CD4-positive, alpha-beta T cell treated with Interleukin-4 for 1 hour (primary cell): ENCODE measurements at regions not wholly inside any gene's neighbourhood (a gene's known extent, or its start where the extent isn't known, plus 50 kb on each side); places are given as distances from the start of the nearest gene placed in this dataset.

Source experiments
- DNase-seq, 2 donors: peaks; one replicate each; pipeline ENCODE4 v3.0.0-alpha.2; 2020 to 2022

DNA sequence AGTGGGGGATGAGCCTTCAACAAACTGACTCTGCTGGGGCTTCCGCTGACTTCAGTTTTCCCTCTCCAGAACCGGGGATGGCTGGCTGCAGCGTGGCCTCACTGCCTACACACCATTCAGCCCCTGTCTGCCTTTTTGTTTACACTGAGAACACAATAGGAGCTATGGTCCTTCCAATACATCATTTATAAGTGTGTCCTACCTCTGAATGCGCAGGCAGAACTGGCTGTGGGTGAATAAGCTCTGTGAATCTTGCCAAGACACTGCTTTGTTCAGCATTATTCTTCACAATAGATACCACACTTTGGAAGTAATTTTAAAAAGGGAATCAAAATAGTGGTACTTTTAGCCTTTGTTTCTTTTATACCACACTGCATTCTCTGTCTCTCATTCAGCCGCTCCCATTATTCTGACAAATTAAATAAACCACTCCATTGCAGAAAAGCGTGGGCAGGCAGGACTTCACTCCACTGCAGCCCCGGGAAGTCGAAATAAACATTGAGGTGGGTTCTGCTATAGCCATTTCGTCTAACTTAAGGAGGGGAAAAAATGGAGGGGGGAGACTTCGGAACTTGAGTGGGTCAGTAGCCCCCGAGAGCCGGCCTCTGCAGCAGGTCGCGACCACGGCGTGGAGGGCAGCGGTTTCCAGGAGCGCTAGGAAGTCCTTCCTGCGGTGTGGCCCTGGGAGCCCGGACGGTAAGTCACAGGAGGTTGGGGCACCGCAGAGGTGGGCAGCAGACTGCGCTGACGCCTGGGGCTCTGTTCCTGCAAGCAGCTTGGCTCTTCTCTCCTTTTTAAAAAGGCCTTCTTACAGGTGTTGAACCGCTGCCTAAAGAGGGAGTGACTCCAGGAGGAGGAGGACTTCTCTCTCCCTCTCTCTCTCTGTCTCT lies 94.8 kb upstream of the SOX1 start:
- no peak for DNase-seq

GRCh38 chr13:111973186-111973585 lies 93.8 kb upstream of the SOX1 start:
- DNase-seq: no peak

- DNase-seq: no peak
Measured at GRCh38 chr13:111973605-111974340, 93.2 kb upstream of the SOX1 start.

GRCh38 chr13:111974341-111974640 lies 92.7 kb upstream of the SOX1 start:
- no peak for DNase-seq

GRCh38 chr13:111975539-111976473 lies 91.1 kb upstream of the SOX1 start:
- no peak for DNase-seq

- no peak for DNase-seq
Measured at GRCh38 chr13:111976474-111977178, 90.3 kb upstream of the SOX1 start.

DNA sequence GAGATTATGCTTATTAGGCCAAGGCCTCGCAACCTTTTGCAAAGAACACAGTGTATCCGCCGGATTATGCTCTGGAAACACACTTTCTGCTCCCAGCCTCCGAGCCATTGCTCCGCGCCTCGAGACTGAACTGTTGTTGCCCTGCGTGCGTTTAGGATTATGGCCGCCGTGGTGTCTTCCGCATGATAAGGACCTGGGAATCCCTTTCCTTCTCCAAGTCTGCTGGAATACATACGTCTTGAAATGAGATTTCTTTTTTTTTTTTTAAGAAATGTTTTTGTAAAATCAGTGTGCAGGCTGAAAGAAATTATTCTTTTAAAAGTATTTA lies 89.8 kb upstream of the SOX1 start:
- no peak for DNase-seq

DNA sequence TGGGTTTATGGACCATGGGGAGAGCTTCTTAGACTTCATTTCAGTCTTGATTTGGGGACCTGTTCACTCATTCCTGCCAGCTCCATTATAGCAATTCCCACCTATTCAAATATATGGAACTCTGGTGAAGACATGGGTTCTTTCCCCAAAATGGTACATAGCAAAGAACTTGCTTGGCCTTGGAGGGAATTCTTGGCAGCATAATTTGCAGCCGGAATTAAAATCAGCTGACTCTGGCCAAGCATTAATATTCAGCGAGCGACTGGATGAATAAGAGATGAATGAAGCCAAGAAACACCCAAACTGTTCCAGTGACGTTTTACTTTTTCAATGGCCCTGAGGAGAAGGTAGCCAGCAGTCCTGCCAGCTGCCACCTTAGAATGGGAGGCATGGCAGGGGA lies 88.4 kb upstream of the SOX1 start:
- DNase-seq: no peak

DNA sequence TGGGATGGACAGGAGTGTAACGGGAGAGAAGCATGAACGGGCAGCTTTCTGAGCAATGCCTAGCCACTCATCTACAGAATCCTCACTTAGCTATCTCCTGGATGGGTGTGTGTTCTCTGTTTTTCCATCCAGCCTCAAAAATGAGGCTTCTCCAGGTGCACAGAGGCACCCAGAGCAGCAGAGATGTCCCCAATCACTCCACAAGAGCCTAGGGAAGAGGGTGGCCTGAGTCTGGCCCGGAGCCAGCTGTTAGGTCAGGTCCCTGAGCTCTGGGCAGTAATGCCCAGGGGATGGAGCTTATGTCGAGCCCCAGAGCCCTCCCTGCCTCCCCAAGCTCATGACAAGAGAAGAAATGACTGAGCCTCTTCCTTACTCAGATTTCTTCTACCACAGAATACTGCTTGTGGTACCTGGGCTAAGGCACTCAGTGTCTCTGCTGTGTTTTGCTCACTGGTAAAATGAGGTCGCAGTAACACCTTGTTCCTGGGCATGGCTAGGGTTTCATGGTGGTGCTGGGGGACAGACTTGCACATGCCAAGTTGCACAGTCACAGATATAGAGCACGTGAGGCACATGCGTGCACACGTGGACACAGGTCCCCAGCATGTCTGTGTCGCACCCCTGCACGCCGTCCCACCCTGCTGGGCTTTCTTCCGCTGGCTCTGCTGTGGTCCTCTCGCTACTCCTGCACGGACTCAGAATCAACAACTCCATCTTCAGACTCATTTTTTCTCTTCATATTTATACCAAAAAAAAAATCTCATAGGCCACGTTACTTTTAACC lies 86.6 kb upstream of the SOX1 start:
- no peak for DNase-seq

DNA sequence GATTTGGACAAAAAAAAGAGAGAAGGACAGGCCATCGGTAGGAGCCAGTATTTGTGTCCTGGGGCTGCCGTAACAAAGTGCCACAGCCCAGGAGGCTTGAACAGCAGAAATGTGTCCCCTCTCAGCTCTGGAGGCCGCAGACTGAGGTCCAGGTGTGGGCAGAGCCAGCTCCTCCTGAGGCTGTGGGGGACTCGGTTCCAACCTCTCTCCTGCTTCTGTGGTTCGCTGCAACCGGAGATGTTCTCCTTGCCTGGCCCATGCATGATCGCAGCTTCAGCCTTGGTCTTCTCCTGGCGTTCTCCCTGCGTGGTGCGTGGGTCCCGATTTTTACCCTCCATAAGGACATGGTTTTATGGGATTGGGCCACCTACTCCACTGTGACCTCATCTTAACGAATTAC lies 85.9 kb upstream of the SOX1 start:
- DNase-seq: no peak

GRCh38 chr13:111981446-111982165 lies 85.3 kb upstream of the SOX1 start:
- no peak for DNase-seq

GRCh38 chr13:111984349-111984748 lies 82.6 kb upstream of the SOX1 start:
- no peak for DNase-seq

- no peak for DNase-seq
Measured at GRCh38 chr13:111990362-111990761, 76.6 kb upstream of the SOX1 start.

DNA sequence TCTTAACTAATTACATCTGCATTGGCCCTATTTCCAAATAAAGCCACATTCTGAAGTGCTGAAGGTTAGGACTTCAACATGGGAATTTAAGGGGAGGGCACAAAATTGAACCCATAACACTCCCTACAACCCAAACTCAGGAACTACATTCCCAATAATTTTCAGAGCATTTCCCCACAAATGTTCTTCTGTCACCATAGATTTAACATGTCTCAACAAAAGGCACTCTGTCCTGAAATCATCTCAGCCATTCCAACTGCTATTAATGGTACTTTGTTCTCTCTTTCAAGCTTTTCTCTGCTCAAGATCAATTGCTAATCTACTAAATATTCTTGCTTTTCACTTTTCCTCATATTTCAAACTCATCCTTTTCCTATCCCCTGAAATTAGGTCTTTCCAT lies 74.0 kb upstream of the SOX1 start:
- DNase-seq: no peak

DNA sequence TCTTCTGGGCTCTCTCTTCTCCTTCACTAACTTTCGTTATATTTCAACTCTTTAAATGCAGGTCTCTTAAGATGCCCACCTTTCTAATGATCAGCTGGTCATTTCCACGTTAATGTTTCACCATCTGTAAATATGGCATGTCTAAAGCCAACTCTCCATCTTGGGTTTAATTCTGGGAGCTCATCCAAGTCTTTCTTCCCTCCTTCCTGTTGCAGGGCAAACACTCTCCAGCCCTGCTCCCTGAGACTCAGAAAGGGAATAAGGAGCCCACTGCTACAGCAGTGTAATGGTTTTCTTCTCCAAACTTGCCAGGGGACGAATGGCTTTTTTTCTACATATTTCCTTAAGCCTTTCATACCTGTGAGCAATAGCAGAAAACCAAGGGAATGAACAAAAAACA lies 73.3 kb upstream of the SOX1 start:
- no peak for DNase-seq

DNA sequence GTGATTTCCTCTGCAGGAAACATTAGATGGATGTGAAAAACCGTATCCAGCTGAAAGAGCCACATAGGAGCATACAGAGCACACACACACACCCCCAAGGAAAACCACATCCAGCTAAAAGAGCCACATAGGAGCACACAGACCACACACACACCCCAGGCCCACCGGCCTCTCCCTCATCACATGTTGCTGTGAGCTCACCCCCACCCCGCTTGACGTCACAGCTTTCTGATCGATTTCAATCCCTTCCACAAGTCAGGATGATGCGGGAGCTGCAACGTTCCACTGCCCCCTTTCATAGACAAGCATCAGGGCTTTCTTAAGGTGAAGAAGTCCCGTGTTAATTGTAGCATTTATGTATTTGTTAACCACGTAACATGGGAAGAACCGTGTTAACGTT lies 72.4 kb upstream of the SOX1 start:
- no peak for DNase-seq

DNA sequence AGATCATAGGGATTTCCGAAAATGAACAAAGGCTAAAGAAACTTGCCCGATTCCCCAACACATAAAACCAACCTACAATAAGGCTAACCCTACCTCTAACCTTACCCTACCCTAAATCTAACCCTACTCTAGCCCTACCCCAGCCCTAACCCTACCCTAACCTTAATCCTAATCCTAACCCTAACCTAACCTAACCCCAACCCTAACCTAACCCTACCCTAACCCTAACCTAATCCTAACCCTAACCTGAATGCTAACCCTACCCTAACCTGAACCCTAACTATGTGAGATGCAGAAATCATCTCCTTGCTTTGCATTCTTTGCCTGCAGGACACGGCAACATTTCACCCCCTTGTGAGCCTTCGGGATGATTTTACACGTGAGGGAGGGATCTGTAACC lies 67.6 kb upstream of the SOX1 start:
- no peak for DNase-seq

DNA sequence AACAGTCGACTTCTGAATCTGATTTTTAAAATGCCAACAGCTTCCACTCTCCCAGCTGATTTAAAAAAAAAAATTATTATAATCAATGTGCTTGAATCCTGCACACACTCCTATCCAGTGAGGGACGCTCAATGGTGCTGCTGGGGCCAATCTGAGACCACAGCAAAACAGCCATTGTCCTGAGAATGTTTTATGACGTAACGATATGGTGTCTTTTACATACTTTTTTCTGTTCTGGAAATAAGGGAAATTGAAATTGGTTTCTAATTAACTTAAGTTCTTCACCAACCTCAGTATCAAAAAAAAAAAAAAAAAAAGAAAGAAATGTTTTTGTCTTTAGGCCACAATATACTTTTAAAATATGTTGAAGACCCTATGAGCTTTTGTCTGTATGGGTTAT lies 66.1 kb upstream of the SOX1 start:
- no peak for DNase-seq

- no peak for DNase-seq
Measured at GRCh38 chr13:112001571-112001970, 65.4 kb upstream of the SOX1 start.

- no peak for DNase-seq
Measured at GRCh38 chr13:112003396-112003795, 63.6 kb upstream of the SOX1 start.

DNA sequence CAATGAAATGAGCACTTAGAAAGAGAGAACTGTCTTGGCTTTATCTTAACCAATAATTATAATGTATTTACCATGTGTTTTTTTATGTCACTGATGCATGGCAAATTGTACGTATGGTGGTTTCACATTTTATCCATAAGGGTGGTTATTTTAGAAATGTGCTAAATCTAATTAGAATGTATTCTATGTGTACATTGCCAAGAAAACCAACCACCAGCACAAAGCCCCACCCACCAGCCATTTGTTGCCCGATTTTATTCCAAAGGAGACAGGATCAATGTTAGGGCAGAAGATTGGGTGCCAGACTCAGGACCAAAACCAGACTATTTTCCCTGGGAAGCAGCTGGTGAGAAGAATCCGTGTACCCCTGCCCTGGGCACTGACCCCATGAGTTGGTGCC lies 63.0 kb upstream of the SOX1 start:
- no peak for DNase-seq
